NCI-H128 (cell line): ENCODE measurements at regions not wholly inside any gene's neighbourhood (a gene's known extent, or its start where the extent isn't known, plus 50 kb on each side); places are given as distances from the start of the nearest gene placed in this dataset.

Experiments used
- DNase-seq: peaks from one replicate; lab custom pipeline; 2025; ENCODE audit not compliant: unreplicated experiment; lab: John Stamatoyannopoulos, UW

- no peak for DNase-seq
Observed at GRCh38 chr6:145318952-145319351, 416.4 kb downstream of the EPM2A start.

GRCh38 chr6:145319605-145320004 lies 415.7 kb downstream of the EPM2A start:
- DNase-seq: no peak

GRCh38 chr6:145323646-145324045 lies 411.7 kb downstream of the EPM2A start:
- no peak for DNase-seq

GRCh38 chr6:145327586-145327985 lies 407.7 kb downstream of the EPM2A start:
- no peak for DNase-seq

GRCh38 chr6:145329257-145329656 lies 406.1 kb downstream of the EPM2A start:
- DNase-seq: no peak

- no peak for DNase-seq
Observed at GRCh38 chr6:145331066-145331465, 404.3 kb downstream of the EPM2A start.

GRCh38 chr6:145332011-145332410 lies 403.3 kb downstream of the EPM2A start:
- DNase-seq: no peak

- DNase-seq: no peak
Observed at GRCh38 chr6:145336119-145336518, 399.2 kb downstream of the EPM2A start.

GRCh38 chr6:145339089-145339488 lies 396.2 kb downstream of the EPM2A start:
- no peak for DNase-seq

GRCh38 chr6:145340256-145340655 lies 395.1 kb downstream of the EPM2A start:
- no peak for DNase-seq

- no peak for DNase-seq
Observed at GRCh38 chr6:145345094-145345493, 390.2 kb downstream of the EPM2A start.

- no peak for DNase-seq
Observed at GRCh38 chr6:145347216-145347615, 388.1 kb downstream of the EPM2A start.

GRCh38 chr6:145349950-145350510 lies 385.3 kb downstream of the EPM2A start:
- no peak for DNase-seq

GRCh38 chr6:145350928-145351327 lies 384.4 kb downstream of the EPM2A start:
- no peak for DNase-seq

- no peak for DNase-seq
Observed at GRCh38 chr6:145352382-145353080, 382.8 kb downstream of the EPM2A start.

- DNase-seq: no peak
Observed at GRCh38 chr6:145360865-145361264, 374.5 kb downstream of the EPM2A start.

- no peak for DNase-seq
Observed at GRCh38 chr6:145367149-145367548, 368.2 kb downstream of the EPM2A start.

GRCh38 chr6:145368075-145368474 lies 367.2 kb downstream of the EPM2A start:
- no peak for DNase-seq

- no peak for DNase-seq
Observed at GRCh38 chr6:145370559-145370958, 364.8 kb downstream of the EPM2A start.

GRCh38 chr6:145372671-145373151 lies 362.6 kb downstream of the EPM2A start:
- DNase-seq: no peak

GRCh38 chr6:145373826-145374225 lies 361.5 kb downstream of the EPM2A start:
- DNase-seq: no peak

GRCh38 chr6:145374570-145374969 lies 360.8 kb downstream of the EPM2A start:
- DNase-seq: no peak

GRCh38 chr6:145375502-145375901 lies 359.8 kb downstream of the EPM2A start:
- no peak for DNase-seq
